ENCODE measurements at regions not wholly inside any gene's neighbourhood (a gene's known extent, or its start where the extent isn't known, plus 50 kb on each side); places are given as distances from the start of the nearest gene placed in this dataset.

GRCh38 chr7:124603066-124603465 is 162.5 kb downstream of the GPR37 start:
- no peak overlapping the region for H3K4me3 ChIP-seq (ENCODE audit: low read length)
- TF ChIP-seq, protein P1, sequence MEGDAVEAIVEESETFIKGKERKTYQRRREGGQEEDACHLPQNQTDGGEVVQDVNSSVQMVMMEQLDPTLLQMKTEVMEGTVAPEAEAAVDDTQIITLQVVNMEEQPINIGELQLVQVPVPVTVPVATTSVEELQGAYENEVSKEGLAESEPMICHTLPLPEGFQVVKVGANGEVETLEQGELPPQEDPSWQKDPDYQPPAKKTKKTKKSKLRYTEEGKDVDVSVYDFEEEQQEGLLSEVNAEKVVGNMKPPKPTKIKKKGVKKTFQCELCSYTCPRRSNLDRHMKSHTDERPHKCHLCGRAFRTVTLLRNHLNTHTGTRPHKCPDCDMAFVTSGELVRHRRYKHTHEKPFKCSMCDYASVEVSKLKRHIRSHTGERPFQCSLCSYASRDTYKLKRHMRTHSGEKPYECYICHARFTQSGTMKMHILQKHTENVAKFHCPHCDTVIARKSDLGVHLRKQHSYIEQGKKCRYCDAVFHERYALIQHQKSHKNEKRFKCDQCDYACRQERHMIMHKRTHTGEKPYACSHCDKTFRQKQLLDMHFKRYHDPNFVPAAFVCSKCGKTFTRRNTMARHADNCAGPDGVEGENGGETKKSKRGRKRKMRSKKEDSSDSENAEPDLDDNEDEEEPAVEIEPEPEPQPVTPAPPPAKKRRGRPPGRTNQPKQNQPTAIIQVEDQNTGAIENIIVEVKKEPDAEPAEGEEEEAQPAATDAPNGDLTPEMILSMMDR (IDR thresholded peaks at IDR 0.05; ENCODE audit: insufficient read depth, low read depth, low read length, missing control alignments) = no peak
- DNase-seq (ENCODE audit: low read depth) = peak; percentile 72

- DNase-seq (ENCODE audit: low read depth) = no peak
- TF ChIP-seq, protein P1 (IDR thresholded peaks at IDR 0.05; ENCODE audit: insufficient read depth, low read depth, low read length, missing control alignments) = no peak
These were observed 168.1 kb downstream of the GPR37 start for GRCh38 chr7:124597509-124597908.

DNA sequence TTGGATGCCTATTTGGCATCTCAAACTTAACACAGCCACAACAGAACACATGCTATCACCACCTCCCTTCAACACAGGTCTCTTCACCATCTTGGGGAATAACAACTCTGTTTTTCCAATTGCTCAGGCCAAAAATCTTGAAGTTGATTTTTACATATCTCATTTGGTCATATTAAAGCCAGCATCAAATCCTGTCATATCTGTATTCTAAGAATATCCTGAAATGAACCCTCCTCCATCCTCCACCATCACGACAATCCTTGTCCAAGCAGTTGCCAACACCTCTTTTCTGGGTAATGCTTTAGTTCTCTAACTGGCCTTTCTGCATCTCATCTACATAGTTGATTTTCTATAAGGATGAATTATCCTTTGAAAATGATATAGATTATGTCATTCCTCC is 168.7 kb downstream of the GPR37 start:
- no peak overlapping the region for H3K4me3 ChIP-seq (ENCODE audit: low read length)
- TF ChIP-seq, protein P1 (IDR thresholded peaks at IDR 0.05; ENCODE audit: insufficient read depth, low read depth, low read length, missing control alignments) = no peak
- no peak for DNase-seq (ENCODE audit: low read depth)

More at GRCh38 chr7:124597509-124597908, 168.1 kb downstream of the GPR37 start:
- no peak overlapping the region for H3K4me3 ChIP-seq (ENCODE audit: low read length)

- H3K4me3 ChIP-seq (ENCODE audit: low read length) = no peak overlapping the region
- TF ChIP-seq, protein P1 (IDR thresholded peaks at IDR 0.05; ENCODE audit: insufficient read depth, low read depth, low read length, missing control alignments) = no peak
- DNase-seq (ENCODE audit: low read depth) = no peak
These were observed 174.8 kb downstream of the GPR37 start for GRCh38 chr7:124590814-124591213.

DNA sequence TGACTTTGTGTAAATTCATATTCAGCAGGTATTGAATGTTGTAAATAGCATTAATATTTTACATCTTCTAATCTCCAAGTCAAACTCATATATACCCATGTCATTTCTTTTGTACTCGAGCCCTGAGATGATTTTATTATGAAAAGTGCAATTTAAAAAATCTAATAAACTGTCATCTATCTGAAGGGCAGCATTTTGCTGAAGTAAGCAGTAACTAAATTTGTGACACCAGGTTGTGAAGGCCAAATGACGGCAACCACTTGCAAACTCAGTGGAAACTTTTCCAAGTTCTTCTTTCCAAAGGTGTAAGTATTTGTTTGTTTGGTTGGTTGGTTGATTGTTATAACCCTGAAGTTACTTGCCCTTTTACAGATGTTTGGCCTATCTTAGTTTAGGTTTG is 188.3 kb downstream of the GPR37 start:
- DNase-seq (ENCODE audit: low read depth) = no peak
- TF ChIP-seq, protein P1 (IDR thresholded peaks at IDR 0.05; ENCODE audit: insufficient read depth, low read depth, low read length, missing control alignments) = no peak
- no peak overlapping the region for H3K4me3 ChIP-seq (ENCODE audit: low read length)

- TF ChIP-seq, protein P1 (IDR thresholded peaks at IDR 0.05; ENCODE audit: insufficient read depth, low read depth, low read length, missing control alignments) = no peak
- DNase-seq (ENCODE audit: low read depth) = no peak
- no peak overlapping the region for H3K4me3 ChIP-seq (ENCODE audit: low read length)
These were observed 190.4 kb downstream of the GPR37 start for GRCh38 chr7:124575176-124575575.

GRCh38 chr7:124570558-124570957 is 195.0 kb downstream of the GPR37 start:
- H3K4me3 ChIP-seq (ENCODE audit: low read length) = no peak overlapping the region
- TF ChIP-seq, protein P1 (IDR thresholded peaks at IDR 0.05; ENCODE audit: insufficient read depth, low read depth, low read length, missing control alignments) = no peak
- DNase-seq (ENCODE audit: low read depth) = no peak

All from epithelial cell of esophagus (primary cell).